Cerebellar cortex (tissue), 1 donor: ENCODE measurements at regions not wholly inside any gene's neighbourhood (a gene's known extent, or its start where the extent isn't known, plus 50 kb on each side); places are given as distances from the start of the nearest gene placed in this dataset.
"Not testable (repeated sequence)": the region's sequence is repeated elsewhere in the genome, so short reads cannot be mapped to it uniquely, and the experiment has no call there.

Experiments
- DNase-seq: peaks from one replicate; pipeline ENCODE4 v3.0.0-alpha.2; 2015; ENCODE audit warnings: low spot score

GRCh38 chr16:88128556-88128955, 177.3 kb downstream of the BANP start:
- DNase-seq = no peak

GRCh38 chr16:88129133-88129532, 177.9 kb downstream of the BANP start:
- DNase-seq = not testable (repeated sequence)

- no peak for DNase-seq
Measured at GRCh38 chr16:88130016-88130415, 178.8 kb downstream of the BANP start.

GRCh38 chr16:88130681-88131080, 179.4 kb downstream of the BANP start:
- no peak for DNase-seq

GRCh38 chr16:88131256-88131655, 180.0 kb downstream of the BANP start:
- DNase-seq = no peak

GRCh38 chr16:88131966-88132365, 180.7 kb downstream of the BANP start:
- DNase-seq = no peak

- no peak for DNase-seq
Measured at GRCh38 chr16:88132836-88133506, 181.7 kb downstream of the BANP start.

- DNase-seq = no peak
Measured at GRCh38 chr16:88133507-88133843, 182.2 kb downstream of the BANP start.

GRCh38 chr16:88134172-88134898, 183.1 kb downstream of the BANP start:
- not testable (repeated sequence) for DNase-seq

GRCh38 chr16:88134899-88135682, 183.9 kb downstream of the BANP start:
- DNase-seq = not testable (repeated sequence)

GRCh38 chr16:88136211-88136713, 185.0 kb downstream of the BANP start:
- DNase-seq = peak; percentile 43

- DNase-seq = not testable (repeated sequence)
Measured at GRCh38 chr16:88136939-88137338, 185.7 kb downstream of the BANP start.

GRCh38 chr16:88139141-88139540, 187.9 kb downstream of the BANP start:
- DNase-seq = not testable (repeated sequence)

- not testable (repeated sequence) for DNase-seq
Measured at GRCh38 chr16:88140195-88140594, 189.0 kb downstream of the BANP start.

GRCh38 chr16:88141580-88141979, 190.3 kb downstream of the BANP start:
- DNase-seq = no peak

GRCh38 chr16:88142056-88142935, 191.1 kb downstream of the BANP start:
- DNase-seq = not testable (repeated sequence)

GRCh38 chr16:88143122-88144027, 192.1 kb downstream of the BANP start:
- DNase-seq = not testable (repeated sequence)

- no peak for DNase-seq
Measured at GRCh38 chr16:88144028-88144511, 192.8 kb downstream of the BANP start.

- DNase-seq = not testable (repeated sequence)
Measured at GRCh38 chr16:88145376-88145775, 194.1 kb downstream of the BANP start.

- DNase-seq = not testable (repeated sequence)
Measured at GRCh38 chr16:88145824-88146405, 194.7 kb downstream of the BANP start.
